Tibial nerve (tissue), 4 donors: ENCODE measurements at regions not wholly inside any gene's neighbourhood (a gene's known extent, or its start where the extent isn't known, plus 50 kb on each side); places are given as distances from the start of the nearest gene placed in this dataset.

Source experiments
- DNase-seq, 2 donors: peaks; one replicate each; pipeline ENCODE4 v3.0.0-alpha.2; 2019; ENCODE audit warnings: low spot score in 2 of 2
- H3K27ac ChIP-seq, 4 donors: fragments of 200-600 bp; sonication (generic) in 3 of 4; one replicate each; pipeline ENCODE4 v1.5.1; 2017 to 2019; ENCODE audit warnings: mild to moderate bottlenecking in 1 of 4
- H3K27me3 ChIP-seq, 2 donors: fragments of 200-600 bp; sonication (generic) in 1 of 2; one replicate each; pipeline versions ENCODE4 v1.5.1 to v1.6.0; 2017 to 2019
- H3K36me3 ChIP-seq, 3 donors: fragments of 200-600 bp; sonication (generic); one replicate each; pipeline ENCODE4 v1.5.1; 2018 to 2019
- H3K4me1 ChIP-seq, 4 donors: fragments of 200-600 bp; sonication (generic) in 3 of 4; one replicate each; pipeline ENCODE4 v1.5.1; 2017 to 2019
- H3K4me3 ChIP-seq, 4 donors: fragments of 200-600 bp; sonication (generic) in 3 of 4; one replicate each; pipeline ENCODE4 v1.5.1; 2017 to 2019; ENCODE audit warnings: mild to moderate bottlenecking in 1 of 4, moderate library complexity in 1 of 4
- H3K9me3 ChIP-seq, 4 donors: fragments of 200-600 bp; sonication (generic) in 3 of 4; one replicate each; pipeline ENCODE4 v1.5.1; 2017 to 2019
- EP300 ChIP-seq, 2 donors: sonication (generic); formaldehyde crosslinking; IDR thresholded peaks; one replicate each; pipeline ENCODE4 v1.6.1; 2017; ENCODE audit warnings: antibody characterized with exemption in 2 of 2, mild to moderate bottlenecking in 1 of 2
- POLR2A ChIP-seq, 2 donors: fragments of 450-650 bp; IDR thresholded peaks; one replicate each; pipeline ENCODE4 v1.6.1; 2017; ENCODE audit warnings: antibody characterized with exemption in 2 of 2, mild to moderate bottlenecking in 2 of 2, moderate library complexity in 2 of 2
- WGBS, 2 donors: methylation state at CpG; one replicate each; pipeline ENCODE4 v1.1.5; 2018; 5-methylcytosine and 5-hydroxymethylcytosine counted together
- TF ChIP-seq, protein P1 (sequence below), 5 experiments: fragments of 200-600 bp in 3 of 5; fragments of 450-650 bp in 2 of 5; sonication (generic) in 3 of 5; IDR thresholded peaks; one replicate each; pipeline ENCODE4 v1.5.1; 2016 to 2019; ENCODE audit warnings: antibody characterized with exemption in 5 of 5, mild to moderate bottlenecking in 3 of 5, moderate library complexity in 2 of 5

- Histone ChIP-seq H3K4me1 (no peaks in the 10 kb centered on the region), H3K27ac (no peak overlapping the region), H3K4me3 (no peak overlapping the region), H3K36me3 (no peaks in the 10 kb centered on the region), H3K9me3 (peaks cover 0 to 27% (median 0%) of the 10 kb centered on the region in 4 donors), H3K27me3 (no peaks in the 10 kb centered on the region)
- TF ChIP-seq, protein P1, sequence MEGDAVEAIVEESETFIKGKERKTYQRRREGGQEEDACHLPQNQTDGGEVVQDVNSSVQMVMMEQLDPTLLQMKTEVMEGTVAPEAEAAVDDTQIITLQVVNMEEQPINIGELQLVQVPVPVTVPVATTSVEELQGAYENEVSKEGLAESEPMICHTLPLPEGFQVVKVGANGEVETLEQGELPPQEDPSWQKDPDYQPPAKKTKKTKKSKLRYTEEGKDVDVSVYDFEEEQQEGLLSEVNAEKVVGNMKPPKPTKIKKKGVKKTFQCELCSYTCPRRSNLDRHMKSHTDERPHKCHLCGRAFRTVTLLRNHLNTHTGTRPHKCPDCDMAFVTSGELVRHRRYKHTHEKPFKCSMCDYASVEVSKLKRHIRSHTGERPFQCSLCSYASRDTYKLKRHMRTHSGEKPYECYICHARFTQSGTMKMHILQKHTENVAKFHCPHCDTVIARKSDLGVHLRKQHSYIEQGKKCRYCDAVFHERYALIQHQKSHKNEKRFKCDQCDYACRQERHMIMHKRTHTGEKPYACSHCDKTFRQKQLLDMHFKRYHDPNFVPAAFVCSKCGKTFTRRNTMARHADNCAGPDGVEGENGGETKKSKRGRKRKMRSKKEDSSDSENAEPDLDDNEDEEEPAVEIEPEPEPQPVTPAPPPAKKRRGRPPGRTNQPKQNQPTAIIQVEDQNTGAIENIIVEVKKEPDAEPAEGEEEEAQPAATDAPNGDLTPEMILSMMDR (IDR thresholded peaks at IDR 0.05), result no peak
- no peak for TF ChIP-seq EP300 (IDR thresholded peaks at IDR 0.05)
- no peak for TF ChIP-seq POLR2A (IDR thresholded peaks at IDR 0.05)
- 88 to 93% methylated on average over 1 of the region's 1 CpG for whole genome bisulfite sequencing, 2 donors
- no peak for DNase-seq
Measured at GRCh38 chr3:16738451-16738850, 133.2 kb upstream of the DAZL start.

- no peak overlapping the region for H3K27ac ChIP-seq
- TF ChIP-seq, protein P1 (IDR thresholded peaks at IDR 0.05), result no peak
- no peak for TF ChIP-seq EP300 (IDR thresholded peaks at IDR 0.05)
- TF ChIP-seq POLR2A (IDR thresholded peaks at IDR 0.05), result no peak
- 56 to 60% methylated on average over 5 of the region's 5 CpGs for WGBS, 2 donors
Measured at GRCh38 chr3:16739541-16740105, 134.4 kb upstream of the DAZL start.

DNA sequence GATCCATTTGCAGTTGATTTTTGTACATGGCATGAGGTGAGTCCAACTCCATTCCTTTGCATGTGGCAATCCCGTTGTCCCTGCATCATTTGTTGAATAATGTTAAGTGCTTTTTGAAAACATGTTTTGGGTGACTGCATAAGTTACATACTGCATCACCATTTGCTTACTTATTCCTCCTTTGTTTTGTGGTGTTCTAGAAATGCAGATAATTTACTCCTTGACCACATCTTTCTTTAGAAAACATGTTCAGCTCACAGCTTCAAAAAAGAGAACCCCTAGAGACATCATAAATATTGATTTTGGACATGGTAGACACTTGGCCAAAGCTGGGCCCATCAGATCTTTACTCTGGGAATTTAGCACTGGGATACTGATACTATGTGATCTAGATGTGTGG is 135.3 kb upstream of the DAZL start:
- WGBS, 2 donors, result 68 to 71% methylated on average over 1 of the region's 1 CpG
- H3K27ac ChIP-seq, result no peak overlapping the region
- H3K36me3 ChIP-seq, result no peaks in the 10 kb centered on the region
- H3K4me3 ChIP-seq, result no peak overlapping the region
- H3K9me3 ChIP-seq, result peaks cover 0 to 11% (median 0%) of the 10 kb centered on the region in 4 donors
- no peaks in the 10 kb centered on the region for H3K27me3 ChIP-seq
- DNase-seq, result no peak
- TF ChIP-seq POLR2A (IDR thresholded peaks at IDR 0.05) (no peak), EP300 (IDR thresholded peaks at IDR 0.05) (no peak)
- TF ChIP-seq, protein P1 (IDR thresholded peaks at IDR 0.05), result no peak
- H3K4me1 ChIP-seq, result no peaks in the 10 kb centered on the region

More at GRCh38 chr3:16739541-16740105, 134.4 kb upstream of the DAZL start:
- H3K4me3 ChIP-seq, result no peak overlapping the region
- peaks cover 0 to 20% (median 0%) of the 10 kb centered on the region in 4 donors for H3K9me3 ChIP-seq
- no peaks in the 10 kb centered on the region for H3K4me1 ChIP-seq
- no peaks in the 10 kb centered on the region for H3K36me3 ChIP-seq
- DNase-seq, result no peak
- H3K27me3 ChIP-seq, result no peaks in the 10 kb centered on the region

DNA sequence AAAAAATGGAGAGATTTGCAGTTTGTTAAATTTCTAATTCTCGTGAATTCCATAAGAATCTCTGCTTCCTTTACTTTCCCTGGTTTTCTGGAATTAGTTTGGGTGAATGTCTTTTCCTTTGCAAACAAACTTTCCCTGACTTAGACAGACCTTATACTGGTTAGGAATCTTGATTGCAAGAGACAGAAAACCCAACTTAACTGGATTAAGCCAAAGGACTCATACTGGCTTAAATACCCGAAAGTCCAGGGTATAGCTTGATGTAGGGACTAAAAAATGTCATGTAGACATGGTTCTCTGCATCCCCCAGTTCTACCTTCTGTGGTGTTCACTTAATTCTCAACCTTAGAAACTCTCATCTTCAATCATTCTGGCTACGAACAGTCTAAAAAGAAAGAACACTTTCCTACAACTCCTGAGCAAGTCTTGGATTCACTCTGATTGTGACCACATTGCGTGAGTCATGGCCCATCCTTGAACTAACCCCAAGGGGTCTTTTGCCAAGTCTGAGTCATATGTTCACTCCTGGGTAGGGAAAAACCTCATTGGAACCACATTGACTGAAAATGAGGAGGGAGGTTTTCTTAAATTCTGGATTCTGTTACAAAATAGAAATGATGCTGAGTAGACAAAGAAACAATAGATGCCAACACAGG is 136.0 kb upstream of the DAZL start:
- WGBS, 2 donors, result 78 to 87% methylated on average over 4 of the region's 4 CpGs
- Histone ChIP-seq H3K4me1 (no peaks in the 10 kb centered on the region), H3K27ac (no peak overlapping the region), H3K36me3 (no peaks in the 10 kb centered on the region), H3K9me3 (peaks cover 0 to 5% (median 0%) of the 10 kb centered on the region in 4 donors), H3K4me3 (no peak overlapping the region), H3K27me3 (no peaks in the 10 kb centered on the region)
- TF ChIP-seq EP300 (IDR thresholded peaks at IDR 0.05) (no peak), POLR2A (IDR thresholded peaks at IDR 0.05) (no peak)
- DNase-seq, result peak in 1 of 2 donors; percentile 40

DNA sequence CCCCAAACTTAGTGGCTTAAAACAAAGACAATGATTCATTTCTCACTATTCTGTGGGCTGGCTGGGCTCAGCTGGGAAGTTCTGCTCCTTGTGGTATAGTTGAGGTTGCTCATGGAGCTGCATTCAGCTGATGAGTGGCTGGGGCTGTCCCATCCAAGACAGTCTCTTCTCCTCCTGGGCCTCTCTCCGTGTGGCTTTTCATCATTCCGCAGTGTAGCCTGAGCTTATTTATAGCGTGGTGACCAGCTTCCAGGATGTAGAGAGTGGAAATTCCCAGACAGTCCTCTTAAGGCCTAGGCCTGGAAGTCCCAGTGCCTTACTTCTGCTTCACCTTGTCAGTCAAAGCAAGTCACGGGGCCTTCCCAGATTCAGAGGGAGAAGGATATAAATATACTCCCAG is 136.7 kb upstream of the DAZL start:
- Histone ChIP-seq H3K27me3 (no peaks in the 10 kb centered on the region), H3K4me1 (no peaks in the 10 kb centered on the region), H3K36me3 (no peaks in the 10 kb centered on the region), H3K9me3 (peaks cover 0 to 5% (median 0%) of the 10 kb centered on the region in 4 donors), H3K4me3 (no peak overlapping the region), H3K27ac (no peak overlapping the region)
- WGBS, 2 donors, result 72 to 77% methylated on average over 4 of the region's 4 CpGs
- TF ChIP-seq EP300 (IDR thresholded peaks at IDR 0.05) (no peak), POLR2A (IDR thresholded peaks at IDR 0.05) (no peak)
- TF ChIP-seq, protein P1 (IDR thresholded peaks at IDR 0.05), result no peak
- no peak for DNase-seq
